HG02981 (cell line): ENCODE measurements at regions not wholly inside any gene's neighbourhood (a gene's known extent, or its start where the extent isn't known, plus 50 kb on each side); places are given as distances from the start of the nearest gene placed in this dataset.
A peak's percentile ranks its signal among the peaks of the same experiment; 100 is the strongest.

Experiments used
- ATAC-seq: cut with Tn5 transposase; IDR thresholded peaks from one replicate; pipeline ENCODE4 v1.9.1; 2021; ENCODE audit warnings: mild to moderate bottlenecking, moderate library complexity; ENCODE audit not compliant: unreplicated experiment

GRCh38 chr1:175894581-175894980 lies 151.2 kb upstream of the TNR start:
- no peak for ATAC-seq

GRCh38 chr1:175893192-175893591 lies 149.8 kb upstream of the TNR start:
- no peak for ATAC-seq

- ATAC-seq: no peak
These were observed 149.3 kb upstream of the TNR start for GRCh38 chr1:175892686-175893085.

GRCh38 chr1:175891783-175892309 lies 148.5 kb upstream of the TNR start:
- no peak for ATAC-seq

GRCh38 chr1:175890958-175891357 lies 147.6 kb upstream of the TNR start:
- ATAC-seq: no peak

GRCh38 chr1:175889848-175890247 lies 146.5 kb upstream of the TNR start:
- no peak for ATAC-seq

GRCh38 chr1:175888996-175889395 lies 145.6 kb upstream of the TNR start:
- ATAC-seq: no peak

- ATAC-seq: peak; percentile 88
These were observed 144.6 kb upstream of the TNR start for GRCh38 chr1:175887981-175888428.

- peak; percentile 9 for ATAC-seq
These were observed 144.1 kb upstream of the TNR start for GRCh38 chr1:175887521-175887920.

- no peak for ATAC-seq
These were observed 141.9 kb upstream of the TNR start for GRCh38 chr1:175885326-175885725.

- ATAC-seq: no peak
These were observed 141.0 kb upstream of the TNR start for GRCh38 chr1:175884369-175884768.

- no peak for ATAC-seq
These were observed 138.8 kb upstream of the TNR start for GRCh38 chr1:175882192-175882591.

- ATAC-seq: no peak
These were observed 138.0 kb upstream of the TNR start for GRCh38 chr1:175881246-175881976.

GRCh38 chr1:175878775-175879174 lies 135.4 kb upstream of the TNR start:
- no peak for ATAC-seq

- ATAC-seq: no peak
These were observed 134.7 kb upstream of the TNR start for GRCh38 chr1:175877939-175878737.

- ATAC-seq: no peak
These were observed 132.2 kb upstream of the TNR start for GRCh38 chr1:175875556-175875955.

- no peak for ATAC-seq
These were observed 130.7 kb upstream of the TNR start for GRCh38 chr1:175874081-175874480.

- peak; percentile 77 for ATAC-seq
These were observed 130.0 kb upstream of the TNR start for GRCh38 chr1:175873290-175873935.

- no peak for ATAC-seq
These were observed 129.2 kb upstream of the TNR start for GRCh38 chr1:175872588-175872987.

- no peak for ATAC-seq
These were observed 128.3 kb upstream of the TNR start for GRCh38 chr1:175871647-175872046.

GRCh38 chr1:175870217-175870616 lies 126.8 kb upstream of the TNR start:
- no peak for ATAC-seq
